HepG2 (cell line): ENCODE measurements at regions not wholly inside any gene's neighbourhood (a gene's known extent, or its start where the extent isn't known, plus 50 kb on each side); places are given as distances from the start of the nearest gene placed in this dataset.

ENCODE experiments used
- ATAC-seq: fragments of 200-7000 bp; cut with Tn5 transposase; 3 replicates; pipeline ENCODE4 v1.9.1; 2020; ENCODE audit warnings: mild to moderate bottlenecking, moderate library complexity
- BruUV-seq: library from RNA; stranded (reverse); fragments of 400-500 nt; replicated peaks from 2 replicates; lab custom pipeline; 2021; lab: Mats Ljungman, UMichigan
- CTCF ChIA-PET: fragments of 300-600 bp; formaldehyde crosslinking; extraction: SDS; loops from one replicate; lab custom pipeline; 2021; ENCODE audit warnings: low total read pairs, inconsistent platforms, low intra/inter-chr PET ratio; lab: Yijun Ruan, JAX
- POLR2A ChIA-PET: fragments of 350-600 bp; sonication (Branson Sonifier 250); formaldehyde crosslinking; loops from one replicate; lab custom pipeline; 2020; ENCODE audit warnings: antibody characterized with exemption, inconsistent platforms; lab: Yijun Ruan, JAX
- DNase-seq: peaks from one replicate; pipeline ENCODE4 v3.0.0-alpha.2; 2015; ENCODE audit warnings: low spot score
- FAIRE-seq: peaks from 3 replicates; lab custom pipeline; 2011; peaks lifted over from hg19 to GRCh38; lab: Jason Lieb, UNC
- H2AFZ ChIP-seq: one replicate; pipeline ENCODE4 v1.6.1; 2011; ENCODE audit warnings: low read length, inconsistent platforms
- H3K27ac ChIP-seq: fragments of 300-600 bp; 3 replicates; pipeline ENCODE4 v1.8.0; 2011; ENCODE audit warnings: mixed run types, mild to moderate bottlenecking, mixed read lengths, low read length, inconsistent platforms; ENCODE audit not compliant: insufficient read depth; ENCODE audit errors: extremely low read length
- H3K27me3 ChIP-seq, 2 experiments: fragments of 200-600 bp in 1 of 2; 2 replicates in 1 of 2; 3 replicates in 1 of 2; pipeline versions ENCODE4 v1.6.0 to v1.8.0; 2011; ENCODE audit warnings: low read length in 2 of 2, mild to moderate bottlenecking in 2 of 2, moderate library complexity in 2 of 2, inconsistent platforms in 1 of 2; ENCODE audit not compliant: insufficient read depth in 2 of 2, control insufficient read depth in 1 of 2
- H3K36me3 ChIP-seq, 2 experiments: fragments of 200-600 bp in 1 of 2; replicated peaks in 1 of 2; 2 replicates in 1 of 2; 3 replicates in 1 of 2; pipeline versions ENCODE4 v1.5.1 to v1.8.0; 2011; ENCODE audit warnings: low read length in 2 of 2, inconsistent platforms in 1 of 2; ENCODE audit not compliant: insufficient read depth in 2 of 2, control insufficient read depth in 1 of 2
- H3K4me1 ChIP-seq: 2 replicates; pipeline ENCODE4 v1.5.1; 2012; ENCODE audit warnings: low read length, inconsistent platforms; ENCODE audit not compliant: insufficient read depth
- H3K4me2 ChIP-seq: 2 replicates; pipeline ENCODE4 v1.6.0; 2011; ENCODE audit warnings: low read depth, low read length, inconsistent platforms
- H3K4me3 ChIP-seq, 3 experiments: fragments of 200-600 bp in 1 of 3; sonication (generic), shearing (Covaris generic) in 1 of 3; replicated peaks in 1 of 3; 2 replicates each; pipeline ENCODE4 v1.5.1; 2011 to 2016; ENCODE audit warnings: low read length in 3 of 3, inconsistent platforms in 2 of 3, low read depth in 2 of 3, mild to moderate bottlenecking in 2 of 3, control low read depth in 1 of 3, mixed read lengths in 1 of 3; ENCODE audit not compliant: insufficient read depth in 1 of 3
- H3K79me2 ChIP-seq: one replicate; pipeline ENCODE4 v1.6.1; 2011; ENCODE audit warnings: low read length, inconsistent platforms; ENCODE audit not compliant: insufficient read depth
- H3K9ac ChIP-seq: 2 replicates; pipeline ENCODE4 v1.6.0; 2011; ENCODE audit warnings: mild to moderate bottlenecking, low read depth, low read length, inconsistent platforms; ENCODE audit not compliant: insufficient read depth
- H3K9me3 ChIP-seq: 2 replicates; pipeline ENCODE4 v1.5.1; 2012; ENCODE audit warnings: mild to moderate bottlenecking, low read length
- H4K20me1 ChIP-seq: 2 replicates; pipeline ENCODE4 v1.6.0; 2011; ENCODE audit warnings: inconsistent platforms, mild to moderate bottlenecking, low read length, moderate library complexity; ENCODE audit not compliant: insufficient read depth
- AGO2 ChIP-seq: fragments of 200-400 bp; formaldehyde crosslinking; optimal IDR thresholded peaks from 2 replicates; pipeline ENCODE3; 2017; ENCODE audit warnings: mild to moderate bottlenecking, low read depth, low read length, moderate library complexity
- BHLHE40 ChIP-seq: IDR thresholded peaks from 2 replicates; pipeline ENCODE4 v1.6.1; 2011; ENCODE audit warnings: low read length, improper control_type of control experiment
- JUNB ChIP-seq: sonication (generic); formaldehyde crosslinking; IDR thresholded peaks from 2 replicates; pipeline ENCODE4 v1.8.0; 2022; ENCODE audit warnings: missing genetic modification reagents, mild to moderate bottlenecking, borderline replicate concordance
- KMT2A ChIP-seq: sonication (generic); formaldehyde crosslinking; IDR thresholded peaks from 2 replicates; pipeline ENCODE4 v1.4.0; 2020; ENCODE audit warnings: missing genetic modification reagents
- MIER3 ChIP-seq: IDR thresholded peaks from 2 replicates; pipeline ENCODE4 v1.6.1; 2016; ENCODE audit warnings: missing compliant biosample characterization, borderline replicate concordance
- NFIB ChIP-seq: sonication (generic); formaldehyde crosslinking; IDR thresholded peaks from 2 replicates; pipeline ENCODE4 v1.9.0; 2021; ENCODE audit warnings: missing genetic modification reagents, mild to moderate bottlenecking, borderline replicate concordance
- SOX6 ChIP-seq, 2 experiments: fragments of 450-650 bp in 1 of 2; sonication (generic) in 1 of 2; formaldehyde crosslinking in 1 of 2; IDR thresholded peaks; 2 replicates each; pipeline versions ENCODE4 v1.4.0 to v1.6.1; 2017 to 2020; ENCODE audit warnings: antibody characterized with exemption in 1 of 2, mild to moderate bottlenecking in 1 of 2, missing genetic modification reagents in 1 of 2
- SRSF4 ChIP-seq: fragments of 200-400 bp; formaldehyde crosslinking; IDR thresholded peaks from one replicate; pipeline ENCODE4 v1.6.1; 2018; ENCODE audit warnings: mild to moderate bottlenecking, low read depth, low read length, moderate library complexity; ENCODE audit not compliant: poor library complexity, severe bottlenecking
- ZFP37 ChIP-seq: sonication (generic); formaldehyde crosslinking; IDR thresholded peaks from 2 replicates; pipeline ENCODE4 v1.4.0; 2020; ENCODE audit warnings: missing genetic modification reagents, borderline replicate concordance
- ZNF614 ChIP-seq: IDR thresholded peaks from 2 replicates; pipeline ENCODE4 v1.6.1; 2018; ENCODE audit warnings: missing biosample characterization, missing genetic modification reagents, inconsistent platforms, borderline replicate concordance
- WGBS: methylation state at CpG from one replicate; pipeline ENCODE4 v1.1.6; 2017; ENCODE audit warnings: low lambda C conversion rate; 5-methylcytosine and 5-hydroxymethylcytosine counted together
- in situ Hi-C: cut with HindIII; loops from 2 replicates; pipeline ENCODE4 v1.10.0; 2017; ENCODE audit warnings: low pct_unique_long_range_greater_than_20kb; ENCODE audit not compliant: extremely low pct_ligation_motif_present
- intact Hi-C: fragments of 100-400 bp; cut with micrococcal nuclease; formaldehyde crosslinking; loops from one replicate; pipeline ENCODE4 v1.10.0; 2022; ENCODE audit not compliant: unreplicated experiment
- TF ChIP-seq, protein P1 (sequence below): sonication (generic); formaldehyde crosslinking; IDR thresholded peaks from 2 replicates; pipeline ENCODE4 v1.5.0; 2020; ENCODE audit warnings: mild to moderate bottlenecking, low read depth, missing genetic modification reagents, borderline replicate concordance
- TF ChIP-seq, protein P2 (sequence below): IDR thresholded peaks from 2 replicates; pipeline ENCODE4 v1.4.0; 2020; ENCODE audit warnings: mild to moderate bottlenecking, missing genetic modification reagents

DNA sequence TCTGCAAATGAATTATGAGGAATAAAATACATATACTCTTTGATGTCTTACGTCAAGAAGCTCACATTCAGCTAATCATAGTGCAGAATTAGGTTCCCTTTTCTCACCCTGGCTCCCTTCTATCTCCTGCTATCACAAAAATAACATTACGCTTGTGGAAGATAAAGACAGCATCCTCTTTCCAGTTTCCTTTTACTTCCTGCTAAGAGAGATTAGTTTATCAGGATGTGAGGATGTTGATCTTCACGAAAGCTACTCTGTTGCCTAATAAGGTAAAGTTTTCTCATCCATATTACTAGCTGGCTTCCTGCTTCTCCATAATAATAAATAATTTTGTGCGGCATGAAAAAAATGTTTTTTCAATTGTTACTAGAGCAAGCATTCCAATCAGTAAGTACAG is 217.7 kb upstream of the DCN start:
- DNase-seq (no peak), FAIRE-seq (no peak), ATAC-seq (no peak)
- Histone ChIP-seq H4K20me1 (no peaks in the 10 kb centered on the region), H3K4me1 (no peaks in the 10 kb centered on the region), H2AFZ (no peak overlapping the region), H3K27ac (no peak overlapping the region), H3K36me3 (no peaks in the 10 kb centered on the region), H3K79me2 (no peaks in the 10 kb centered on the region), H3K4me3 (no peak overlapping the region), H3K27me3 (no peaks in the 10 kb centered on the region), H3K4me2 (no peak overlapping the region), H3K9me3 (no peaks in the 10 kb centered on the region), H3K9ac (no peak overlapping the region)
- WGBS = 20% methylated on average over 4 of the region's 4 CpGs
- intact Hi-C loops (no loop called here), in situ Hi-C loops (no loop called here)
- TF ChIP-seq SOX6 (IDR thresholded peaks at IDR 0.05) (no peak), SOX6 (CRISPR knock-in tag; IDR thresholded peaks at IDR 0.05) (no peak), ZFP37 (CRISPR knock-in tag) (no peak), MIER3 (CRISPR knock-in tag) (no peak), JUNB (CRISPR knock-in tag) (no peak), ZNF614 (CRISPR knock-in tag) (no peak), SRSF4 (no peak), AGO2 (no peak), KMT2A (CRISPR knock-in tag) (no peak), NFIB (CRISPR knock-in tag) (no peak), BHLHE40 (no peak)
- TF ChIP-seq, protein P1, sequence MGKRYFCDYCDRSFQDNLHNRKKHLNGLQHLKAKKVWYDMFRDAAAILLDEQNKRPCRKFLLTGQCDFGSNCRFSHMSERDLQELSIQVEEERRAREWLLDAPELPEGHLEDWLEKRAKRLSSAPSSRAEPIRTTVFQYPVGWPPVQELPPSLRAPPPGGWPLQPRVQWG (CRISPR knock-in tag) = no peak
- TF ChIP-seq, protein P2, sequence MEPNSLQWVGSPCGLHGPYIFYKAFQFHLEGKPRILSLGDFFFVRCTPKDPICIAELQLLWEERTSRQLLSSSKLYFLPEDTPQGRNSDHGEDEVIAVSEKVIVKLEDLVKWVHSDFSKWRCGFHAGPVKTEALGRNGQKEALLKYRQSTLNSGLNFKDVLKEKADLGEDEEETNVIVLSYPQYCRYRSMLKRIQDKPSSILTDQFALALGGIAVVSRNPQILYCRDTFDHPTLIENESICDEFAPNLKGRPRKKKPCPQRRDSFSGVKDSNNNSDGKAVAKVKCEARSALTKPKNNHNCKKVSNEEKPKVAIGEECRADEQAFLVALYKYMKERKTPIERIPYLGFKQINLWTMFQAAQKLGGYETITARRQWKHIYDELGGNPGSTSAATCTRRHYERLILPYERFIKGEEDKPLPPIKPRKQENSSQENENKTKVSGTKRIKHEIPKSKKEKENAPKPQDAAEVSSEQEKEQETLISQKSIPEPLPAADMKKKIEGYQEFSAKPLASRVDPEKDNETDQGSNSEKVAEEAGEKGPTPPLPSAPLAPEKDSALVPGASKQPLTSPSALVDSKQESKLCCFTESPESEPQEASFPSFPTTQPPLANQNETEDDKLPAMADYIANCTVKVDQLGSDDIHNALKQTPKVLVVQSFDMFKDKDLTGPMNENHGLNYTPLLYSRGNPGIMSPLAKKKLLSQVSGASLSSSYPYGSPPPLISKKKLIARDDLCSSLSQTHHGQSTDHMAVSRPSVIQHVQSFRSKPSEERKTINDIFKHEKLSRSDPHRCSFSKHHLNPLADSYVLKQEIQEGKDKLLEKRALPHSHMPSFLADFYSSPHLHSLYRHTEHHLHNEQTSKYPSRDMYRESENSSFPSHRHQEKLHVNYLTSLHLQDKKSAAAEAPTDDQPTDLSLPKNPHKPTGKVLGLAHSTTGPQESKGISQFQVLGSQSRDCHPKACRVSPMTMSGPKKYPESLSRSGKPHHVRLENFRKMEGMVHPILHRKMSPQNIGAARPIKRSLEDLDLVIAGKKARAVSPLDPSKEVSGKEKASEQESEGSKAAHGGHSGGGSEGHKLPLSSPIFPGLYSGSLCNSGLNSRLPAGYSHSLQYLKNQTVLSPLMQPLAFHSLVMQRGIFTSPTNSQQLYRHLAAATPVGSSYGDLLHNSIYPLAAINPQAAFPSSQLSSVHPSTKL (CRISPR knock-in tag) = no peak
- ChIA-PET POLR2A (no interaction called here), CTCF (no interaction called here)
- BruUV-seq = no TSS peak
